ENCODE measurements at regions not wholly inside any gene's neighbourhood (a gene's known extent, or its start where the extent isn't known, plus 50 kb on each side); places are given as distances from the start of the nearest gene placed in this dataset.

GRCh38 chr15:69972436-69972835, 125.3 kb downstream of the TLE3 start:
- H3K4me3 ChIP-seq (ENCODE audit: low read length in 2 of 2): no peak overlapping the region
- H3K27ac ChIP-seq (ENCODE audit: low read depth in 2 of 2, low read length in 2 of 2): no peak overlapping the region
- no peaks in the 10 kb centered on the region for H3K4me1 ChIP-seq (ENCODE audit: control insufficient read depth in 2 of 2, insufficient read depth in 2 of 2, low read length in 2 of 2)
- no peak overlapping the region for H3K9ac ChIP-seq (ENCODE audit: low read depth in 1 of 2, low read length in 2 of 2)
- no peaks in the 10 kb centered on the region for H3K36me3 ChIP-seq (ENCODE audit: control insufficient read depth in 2 of 2, insufficient read depth in 2 of 2, low read length in 2 of 2)
- peaks cover 0 to 3% of the 10 kb centered on the region in 2 donors for H3K27me3 ChIP-seq (ENCODE audit: control insufficient read depth in 2 of 2, insufficient read depth in 2 of 2, low read length in 2 of 2)
- no peaks in the 10 kb centered on the region for H3K9me3 ChIP-seq (ENCODE audit: control insufficient read depth in 2 of 2, low read length in 2 of 2)

GRCh38 chr15:69973102-69973714, 124.5 kb downstream of the TLE3 start:
- Histone ChIP-seq H3K36me3 (ENCODE audit: control insufficient read depth in 2 of 2, insufficient read depth in 2 of 2, low read length in 2 of 2) (no peaks in the 10 kb centered on the region), H3K27me3 (ENCODE audit: control insufficient read depth in 2 of 2, insufficient read depth in 2 of 2, low read length in 2 of 2) (peaks cover 0 to 3% of the 10 kb centered on the region in 2 donors), H3K4me3 (ENCODE audit: low read length in 2 of 2) (no peak overlapping the region), H3K9ac (ENCODE audit: low read depth in 1 of 2, low read length in 2 of 2) (no peak overlapping the region), H3K9me3 (ENCODE audit: control insufficient read depth in 2 of 2, low read length in 2 of 2) (no peaks in the 10 kb centered on the region), H3K27ac (ENCODE audit: low read depth in 2 of 2, low read length in 2 of 2) (no peak overlapping the region), H3K4me1 (ENCODE audit: control insufficient read depth in 2 of 2, insufficient read depth in 2 of 2, low read length in 2 of 2) (no peaks in the 10 kb centered on the region)

GRCh38 chr15:69973880-69974279, 123.8 kb downstream of the TLE3 start:
- Histone ChIP-seq H3K27ac (ENCODE audit: low read depth in 2 of 2, low read length in 2 of 2) (no peak overlapping the region), H3K36me3 (ENCODE audit: control insufficient read depth in 2 of 2, insufficient read depth in 2 of 2, low read length in 2 of 2) (no peaks in the 10 kb centered on the region), H3K4me1 (ENCODE audit: control insufficient read depth in 2 of 2, insufficient read depth in 2 of 2, low read length in 2 of 2) (no peaks in the 10 kb centered on the region), H3K9me3 (ENCODE audit: control insufficient read depth in 2 of 2, low read length in 2 of 2) (no peaks in the 10 kb centered on the region), H3K9ac (ENCODE audit: low read depth in 1 of 2, low read length in 2 of 2) (no peak overlapping the region), H3K27me3 (ENCODE audit: control insufficient read depth in 2 of 2, insufficient read depth in 2 of 2, low read length in 2 of 2) (peaks cover 0 to 3% of the 10 kb centered on the region in 2 donors), H3K4me3 (ENCODE audit: low read length in 2 of 2) (no peak overlapping the region)

GRCh38 chr15:69974321-69974720, 123.4 kb downstream of the TLE3 start:
- Histone ChIP-seq H3K27ac (ENCODE audit: low read depth in 2 of 2, low read length in 2 of 2) (no peak overlapping the region), H3K36me3 (ENCODE audit: control insufficient read depth in 2 of 2, insufficient read depth in 2 of 2, low read length in 2 of 2) (no peaks in the 10 kb centered on the region), H3K27me3 (ENCODE audit: control insufficient read depth in 2 of 2, insufficient read depth in 2 of 2, low read length in 2 of 2) (peaks cover 0 to 3% of the 10 kb centered on the region in 2 donors), H3K4me3 (ENCODE audit: low read length in 2 of 2) (no peak overlapping the region), H3K9ac (ENCODE audit: low read depth in 1 of 2, low read length in 2 of 2) (no peak overlapping the region), H3K4me1 (ENCODE audit: control insufficient read depth in 2 of 2, insufficient read depth in 2 of 2, low read length in 2 of 2) (no peaks in the 10 kb centered on the region), H3K9me3 (ENCODE audit: control insufficient read depth in 2 of 2, low read length in 2 of 2) (no peaks in the 10 kb centered on the region)

GRCh38 chr15:69976366-69976994, 121.2 kb downstream of the TLE3 start:
- no peak overlapping the region for H3K4me3 ChIP-seq (ENCODE audit: low read length in 2 of 2)
- H3K36me3 ChIP-seq (ENCODE audit: control insufficient read depth in 2 of 2, insufficient read depth in 2 of 2, low read length in 2 of 2): no peaks in the 10 kb centered on the region
- no peak overlapping the region for H3K27ac ChIP-seq (ENCODE audit: low read depth in 2 of 2, low read length in 2 of 2)
- peaks cover 0 to 7% of the 10 kb centered on the region in 2 donors for H3K4me1 ChIP-seq (ENCODE audit: control insufficient read depth in 2 of 2, insufficient read depth in 2 of 2, low read length in 2 of 2)
- H3K27me3 ChIP-seq (ENCODE audit: control insufficient read depth in 2 of 2, insufficient read depth in 2 of 2, low read length in 2 of 2): peaks cover 0 to 3% of the 10 kb centered on the region in 2 donors
- no peak overlapping the region for H3K9ac ChIP-seq (ENCODE audit: low read depth in 1 of 2, low read length in 2 of 2)
- H3K9me3 ChIP-seq (ENCODE audit: control insufficient read depth in 2 of 2, low read length in 2 of 2): no peaks in the 10 kb centered on the region

- Histone ChIP-seq H3K4me1 (ENCODE audit: control insufficient read depth in 2 of 2, insufficient read depth in 2 of 2, low read length in 2 of 2) (peaks cover 0 to 7% of the 10 kb centered on the region in 2 donors), H3K4me3 (ENCODE audit: low read length in 2 of 2) (no peak overlapping the region), H3K9me3 (ENCODE audit: control insufficient read depth in 2 of 2, low read length in 2 of 2) (no peaks in the 10 kb centered on the region), H3K9ac (ENCODE audit: low read depth in 1 of 2, low read length in 2 of 2) (no peak overlapping the region), H3K36me3 (ENCODE audit: control insufficient read depth in 2 of 2, insufficient read depth in 2 of 2, low read length in 2 of 2) (no peaks in the 10 kb centered on the region), H3K27ac (ENCODE audit: low read depth in 2 of 2, low read length in 2 of 2) (no peak overlapping the region), H3K27me3 (ENCODE audit: control insufficient read depth in 2 of 2, insufficient read depth in 2 of 2, low read length in 2 of 2) (peaks cover 3% of the 10 kb centered on the region in 2 donors)
Measured at GRCh38 chr15:69978603-69979002, 119.1 kb downstream of the TLE3 start.

- H3K4me1 ChIP-seq (ENCODE audit: control insufficient read depth in 2 of 2, insufficient read depth in 2 of 2, low read length in 2 of 2): peaks cover 0 to 7% of the 10 kb centered on the region in 2 donors
- H3K9me3 ChIP-seq (ENCODE audit: control insufficient read depth in 2 of 2, low read length in 2 of 2): no peaks in the 10 kb centered on the region
- H3K4me3 ChIP-seq (ENCODE audit: low read length in 2 of 2): no peak overlapping the region
- H3K27me3 ChIP-seq (ENCODE audit: control insufficient read depth in 2 of 2, insufficient read depth in 2 of 2, low read length in 2 of 2): peaks cover 3% of the 10 kb centered on the region in 2 donors
- peak overlapping the region in 1 of 2 donors; percentile 12 for H3K27ac ChIP-seq (ENCODE audit: low read depth in 2 of 2, low read length in 2 of 2)
- H3K36me3 ChIP-seq (ENCODE audit: control insufficient read depth in 2 of 2, insufficient read depth in 2 of 2, low read length in 2 of 2): no peaks in the 10 kb centered on the region
- H3K9ac ChIP-seq (ENCODE audit: low read depth in 1 of 2, low read length in 2 of 2): no peak overlapping the region
Measured at GRCh38 chr15:69979262-69979661, 118.5 kb downstream of the TLE3 start.

- Histone ChIP-seq H3K4me1 (ENCODE audit: control insufficient read depth in 2 of 2, insufficient read depth in 2 of 2, low read length in 2 of 2) (peaks cover 0 to 7% of the 10 kb centered on the region in 2 donors), H3K4me3 (ENCODE audit: low read length in 2 of 2) (no peak overlapping the region), H3K9ac (ENCODE audit: low read depth in 1 of 2, low read length in 2 of 2) (no peak overlapping the region), H3K27ac (ENCODE audit: low read depth in 2 of 2, low read length in 2 of 2) (peak overlapping the region in 1 of 2 donors; percentile 35), H3K36me3 (ENCODE audit: control insufficient read depth in 2 of 2, insufficient read depth in 2 of 2, low read length in 2 of 2) (no peaks in the 10 kb centered on the region), H3K9me3 (ENCODE audit: control insufficient read depth in 2 of 2, low read length in 2 of 2) (no peaks in the 10 kb centered on the region), H3K27me3 (ENCODE audit: control insufficient read depth in 2 of 2, insufficient read depth in 2 of 2, low read length in 2 of 2) (peaks cover 3% of the 10 kb centered on the region in 2 donors)
Measured at GRCh38 chr15:69979783-69980182, 117.9 kb downstream of the TLE3 start.

GRCh38 chr15:69980341-69981059, 117.2 kb downstream of the TLE3 start:
- peak overlapping the region in 1 of 2 donors; percentile 35 for H3K27ac ChIP-seq (ENCODE audit: low read depth in 2 of 2, low read length in 2 of 2)
- H3K9ac ChIP-seq (ENCODE audit: low read depth in 1 of 2, low read length in 2 of 2): no peak overlapping the region
- peaks cover 3% of the 10 kb centered on the region in 2 donors for H3K27me3 ChIP-seq (ENCODE audit: control insufficient read depth in 2 of 2, insufficient read depth in 2 of 2, low read length in 2 of 2)
- H3K4me1 ChIP-seq (ENCODE audit: control insufficient read depth in 2 of 2, insufficient read depth in 2 of 2, low read length in 2 of 2): peaks cover 0 to 7% of the 10 kb centered on the region in 2 donors
- no peaks in the 10 kb centered on the region for H3K36me3 ChIP-seq (ENCODE audit: control insufficient read depth in 2 of 2, insufficient read depth in 2 of 2, low read length in 2 of 2)
- H3K9me3 ChIP-seq (ENCODE audit: control insufficient read depth in 2 of 2, low read length in 2 of 2): no peaks in the 10 kb centered on the region
- H3K4me3 ChIP-seq (ENCODE audit: low read length in 2 of 2): no peak overlapping the region

- Histone ChIP-seq H3K4me3 (ENCODE audit: low read length in 2 of 2) (no peak overlapping the region), H3K4me1 (ENCODE audit: control insufficient read depth in 2 of 2, insufficient read depth in 2 of 2, low read length in 2 of 2) (peaks cover 0 to 7% of the 10 kb centered on the region in 2 donors), H3K36me3 (ENCODE audit: control insufficient read depth in 2 of 2, insufficient read depth in 2 of 2, low read length in 2 of 2) (no peaks in the 10 kb centered on the region), H3K27me3 (ENCODE audit: control insufficient read depth in 2 of 2, insufficient read depth in 2 of 2, low read length in 2 of 2) (peaks cover 0 to 10% of the 10 kb centered on the region in 2 donors), H3K9ac (ENCODE audit: low read depth in 1 of 2, low read length in 2 of 2) (no peak overlapping the region), H3K27ac (ENCODE audit: low read depth in 2 of 2, low read length in 2 of 2) (no peak overlapping the region), H3K9me3 (ENCODE audit: control insufficient read depth in 2 of 2, low read length in 2 of 2) (no peaks in the 10 kb centered on the region)
Measured at GRCh38 chr15:69982037-69982436, 115.7 kb downstream of the TLE3 start.

Measured in mucosa of rectum (tissue), 2 donors.